Right renal cortex interstitium (tissue), 3 donors: ENCODE measurements at regions not wholly inside any gene's neighbourhood (a gene's known extent, or its start where the extent isn't known, plus 50 kb on each side); places are given as distances from the start of the nearest gene placed in this dataset.
"Not testable (repeated sequence)": the region's sequence is repeated elsewhere in the genome, so short reads cannot be mapped to it uniquely, and the experiment has no call there.

Source experiments
- DNase-seq, 3 donors: peaks; one replicate each; pipeline ENCODE4 v3.0.0-alpha.2; 2013; ENCODE audit warnings: low read depth in 3 of 3, low spot score in 2 of 3

- DNase-seq = no peak
Measured at GRCh38 chr9:26262421-26263107, 584.3 kb upstream of the TUSC1 start.

- DNase-seq = no peak
Measured at GRCh38 chr9:26261503-26262330, 583.5 kb upstream of the TUSC1 start.

GRCh38 chr9:26260238-26260637, 582.0 kb upstream of the TUSC1 start:
- DNase-seq = no peak

- no peak for DNase-seq
Measured at GRCh38 chr9:26247861-26248260, 569.6 kb upstream of the TUSC1 start.

DNA sequence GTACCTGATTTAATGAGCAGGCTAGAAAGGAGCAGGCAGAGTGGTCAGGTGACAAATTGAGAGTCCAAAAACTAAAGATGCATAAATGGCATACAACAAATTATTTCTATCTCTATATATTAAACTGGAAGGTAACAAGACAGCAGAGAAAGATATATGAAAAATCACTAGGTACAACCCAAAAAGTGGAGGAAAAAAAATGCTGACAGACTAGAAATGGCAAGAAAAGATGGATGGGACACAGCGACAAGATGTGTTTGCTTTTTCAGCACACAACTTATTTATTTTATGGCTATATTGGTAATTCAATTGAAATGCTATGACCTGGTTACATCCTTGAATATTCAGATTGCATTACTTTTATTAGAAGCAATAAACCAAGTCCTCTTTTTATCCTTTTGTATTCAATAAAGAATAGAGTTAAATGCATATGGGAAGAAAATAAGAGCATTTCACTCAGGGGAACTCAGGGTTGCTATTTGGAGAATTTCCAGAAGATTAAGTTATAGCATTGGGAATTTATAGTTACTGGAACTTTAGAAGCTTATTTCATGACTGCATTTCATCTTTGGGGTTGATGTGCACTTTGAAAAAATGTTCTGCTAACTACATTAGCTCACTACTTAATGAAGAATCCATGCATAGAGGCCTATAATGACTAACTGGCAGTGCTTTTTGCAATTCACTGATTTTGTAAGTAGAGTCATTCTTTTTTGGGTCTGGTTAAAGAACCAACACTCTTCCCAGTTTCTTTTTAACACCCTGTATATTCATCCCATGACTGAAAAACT, 566.6 kb upstream of the TUSC1 start:
- no peak for DNase-seq

- DNase-seq = no peak
Measured at GRCh38 chr9:26243726-26244125, 565.5 kb upstream of the TUSC1 start.

DNA sequence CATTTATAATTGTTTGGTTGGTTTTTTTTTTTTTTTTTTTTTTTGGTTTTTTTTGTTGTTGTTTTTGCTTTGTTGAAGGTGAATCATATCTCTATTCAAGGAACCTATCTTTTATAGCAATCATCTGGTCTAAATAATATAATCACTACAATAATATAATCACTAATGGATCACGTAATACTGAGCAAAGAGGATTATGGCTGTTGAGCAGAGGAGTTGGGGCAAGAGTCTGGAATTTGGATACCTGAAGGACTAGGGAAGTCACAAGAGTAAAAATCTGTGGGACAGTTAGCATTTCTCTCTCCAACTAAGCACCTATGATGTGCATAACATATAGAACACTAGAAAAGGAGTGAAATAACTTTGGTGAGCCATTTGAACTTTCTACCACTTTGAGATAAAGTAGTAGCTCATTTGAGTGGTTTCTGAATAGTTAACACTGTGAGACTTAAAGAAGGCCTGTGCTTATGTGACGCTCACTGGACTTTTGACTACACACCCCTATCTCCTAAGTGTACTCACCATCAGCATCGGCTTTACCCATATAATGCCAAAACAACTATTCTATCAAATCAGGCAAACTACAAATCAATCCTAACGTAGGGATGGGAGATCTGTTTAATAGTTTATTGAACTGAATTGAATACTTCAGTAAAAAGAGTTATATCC, 564.9 kb upstream of the TUSC1 start:
- DNase-seq = no peak

DNA sequence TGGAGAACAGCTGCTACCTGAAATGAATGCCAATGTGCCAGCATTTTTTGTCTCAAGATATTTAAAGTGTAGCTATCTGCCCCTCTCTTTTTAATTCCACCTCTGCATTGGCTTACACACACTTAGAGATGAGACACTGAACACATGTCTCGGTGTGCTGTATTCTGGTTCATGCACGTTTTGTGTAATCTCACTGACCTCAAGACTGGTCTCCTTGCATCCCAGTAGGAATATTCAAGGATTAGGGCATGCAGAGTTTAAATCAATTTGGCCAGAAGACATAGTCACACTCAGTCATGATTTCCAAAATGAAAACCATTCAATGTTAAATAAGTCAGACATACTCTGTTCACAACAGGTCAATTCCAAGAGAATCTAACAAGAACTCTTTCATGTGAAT, 561.8 kb upstream of the TUSC1 start:
- DNase-seq = no peak

GRCh38 chr9:26237256-26237655, 559.0 kb upstream of the TUSC1 start:
- no peak for DNase-seq

DNA sequence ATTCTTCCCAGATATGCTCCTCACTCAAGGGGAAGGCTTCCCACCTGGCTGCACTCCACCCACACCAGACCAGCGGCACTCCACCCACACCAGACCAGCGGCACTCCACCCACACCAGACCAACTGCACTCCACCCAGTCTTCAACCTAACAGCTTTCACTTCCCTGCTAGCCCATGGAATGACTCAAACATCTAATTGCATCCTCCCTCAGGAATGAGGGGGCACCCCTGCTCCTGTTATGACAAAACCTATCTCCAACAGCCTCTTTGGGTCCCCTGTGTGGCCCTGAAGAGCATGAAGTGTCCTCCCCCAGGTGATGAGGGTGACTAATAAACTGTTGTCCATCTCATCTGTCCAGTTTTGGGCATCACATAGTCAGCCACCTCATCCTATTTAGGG, 556.6 kb upstream of the TUSC1 start:
- DNase-seq = no peak

- no peak for DNase-seq
Measured at GRCh38 chr9:26231391-26231790, 553.1 kb upstream of the TUSC1 start.

DNA sequence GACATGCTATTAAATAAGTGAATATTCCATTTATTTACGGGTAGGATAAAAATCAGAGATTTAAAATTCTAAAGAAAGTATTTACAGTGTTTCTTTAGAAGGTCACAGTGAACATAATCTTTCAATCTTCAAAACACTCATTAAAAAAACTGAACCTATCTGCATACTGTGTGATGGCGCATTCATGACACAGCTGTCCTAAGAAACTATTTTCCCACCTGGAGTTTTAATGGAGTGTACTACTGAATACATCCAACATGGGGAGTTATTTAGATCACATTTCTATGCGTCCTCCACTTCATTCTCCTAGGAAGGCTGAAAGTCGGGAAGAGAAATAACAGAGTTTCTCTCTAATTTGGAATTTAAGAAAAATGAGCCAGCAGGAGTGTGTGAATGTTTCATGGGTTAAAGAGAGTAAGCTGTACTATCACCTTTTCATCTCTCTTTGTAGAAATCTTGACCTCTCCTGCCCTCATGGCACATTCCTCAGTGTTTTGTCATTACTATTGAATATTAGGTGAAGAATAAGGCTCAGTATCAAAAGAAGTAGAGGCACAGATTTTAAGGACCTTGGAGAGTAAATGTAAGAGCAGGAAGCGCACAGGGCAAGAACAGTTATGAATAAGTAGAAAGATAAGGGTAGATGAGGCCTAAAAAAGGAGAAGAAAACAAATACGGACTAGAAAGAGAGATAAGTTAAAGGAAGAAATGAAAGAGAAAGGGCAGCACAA, 551.2 kb upstream of the TUSC1 start:
- no peak for DNase-seq

- no peak for DNase-seq
Measured at GRCh38 chr9:26228273-26228672, 550.0 kb upstream of the TUSC1 start.

GRCh38 chr9:26221290-26221689, 543.0 kb upstream of the TUSC1 start:
- DNase-seq = no peak

- no peak for DNase-seq
Measured at GRCh38 chr9:26220367-26220766, 542.1 kb upstream of the TUSC1 start.

DNA sequence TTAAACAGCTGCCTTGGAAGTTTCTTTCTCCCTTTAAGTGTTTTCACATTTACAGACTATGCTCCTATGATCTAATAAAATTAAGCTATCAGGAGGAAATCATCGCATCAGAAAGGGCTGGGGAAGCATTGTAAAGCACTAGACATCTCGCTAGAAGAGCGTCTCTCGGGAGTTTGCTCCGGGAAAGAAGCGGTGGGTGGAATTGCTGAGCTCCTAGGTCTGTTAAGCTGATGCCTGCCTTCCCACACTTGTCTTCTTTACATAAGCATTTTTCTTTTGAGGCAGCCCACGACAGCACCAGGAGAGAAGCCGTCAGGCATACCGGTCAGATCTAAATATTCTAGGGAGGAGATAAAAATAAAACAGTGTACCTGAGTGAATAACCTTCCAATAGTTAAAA, 541.7 kb upstream of the TUSC1 start:
- no peak for DNase-seq

DNA sequence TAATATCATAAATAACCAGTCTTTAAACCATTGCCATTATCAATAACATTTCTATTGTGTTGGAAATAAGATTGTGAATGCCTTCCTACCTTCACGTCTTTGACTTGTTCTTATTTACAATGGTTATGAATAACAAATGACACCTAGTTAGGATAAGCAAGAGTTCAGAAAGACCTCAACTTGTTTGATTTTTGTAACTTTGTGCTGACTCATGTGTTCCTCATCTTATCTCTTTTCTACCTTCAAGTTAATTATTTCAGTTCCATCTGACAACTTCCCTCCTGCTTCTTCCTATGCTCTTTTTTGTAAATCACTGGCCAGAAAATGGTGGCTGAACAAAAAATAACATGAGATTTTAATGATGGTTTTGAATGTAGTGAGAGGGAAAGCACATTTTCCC, 538.5 kb upstream of the TUSC1 start:
- no peak for DNase-seq

DNA sequence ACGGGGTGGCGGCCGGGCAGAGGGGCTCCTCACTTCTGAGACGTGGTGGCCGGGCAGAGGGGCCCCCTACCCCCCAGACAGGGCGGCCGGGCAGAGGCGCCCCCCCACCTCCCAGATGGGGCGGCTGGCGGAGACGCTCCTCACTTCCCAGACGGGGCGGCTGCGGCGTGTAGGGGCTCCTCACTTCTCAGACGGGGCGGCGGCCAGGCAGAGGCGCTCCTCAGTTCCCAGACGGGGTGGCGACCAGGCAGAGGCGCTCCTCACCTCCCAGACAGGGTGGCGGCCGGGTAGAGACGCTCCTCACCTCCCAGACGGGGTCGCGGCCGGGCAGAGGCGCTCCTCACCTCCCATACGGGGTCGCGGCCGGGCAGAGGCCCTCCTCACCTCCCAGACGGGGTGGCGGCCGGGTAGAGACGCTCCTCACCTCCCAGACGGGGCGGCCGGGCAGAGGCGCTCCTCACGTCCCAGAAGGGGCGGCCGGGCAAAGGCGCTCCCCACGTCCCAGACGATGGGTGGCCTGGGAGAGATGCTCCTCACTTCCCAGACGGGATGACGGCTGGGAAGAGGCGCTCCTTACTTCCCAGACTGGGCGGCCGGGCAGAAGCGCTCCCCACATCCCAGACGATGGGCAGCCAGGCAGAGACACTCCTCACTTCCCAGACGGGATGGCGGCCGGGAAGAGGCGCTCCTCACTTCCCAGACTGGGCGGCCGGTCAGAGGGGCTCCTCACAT, 536.6 kb upstream of the TUSC1 start:
- DNase-seq = not testable (repeated sequence)

DNA sequence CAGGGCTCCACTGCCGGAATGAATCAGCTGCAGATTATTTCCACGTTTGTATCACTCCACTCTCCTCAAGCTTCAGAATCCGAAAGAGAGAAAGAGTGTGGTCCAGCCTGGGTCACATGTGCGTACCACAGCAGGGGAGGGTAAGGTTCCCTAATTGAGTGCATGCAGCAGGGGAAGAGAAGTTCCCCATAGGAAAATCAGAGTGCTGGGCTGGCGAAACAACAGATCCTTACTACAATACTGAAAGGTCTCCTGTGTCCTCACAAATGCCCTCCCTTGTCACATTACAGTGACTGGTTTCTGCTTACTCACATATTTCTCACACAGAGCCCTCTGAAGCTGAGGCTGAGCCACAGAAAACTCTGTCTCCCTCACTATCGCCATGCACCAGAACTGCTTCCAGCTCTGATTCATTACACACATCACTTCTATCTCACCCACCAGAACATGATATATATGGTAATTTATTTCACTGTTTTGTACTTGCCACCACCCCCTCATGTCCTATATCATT, 532.2 kb upstream of the TUSC1 start:
- no peak for DNase-seq
